Stomach (tissue), 8 donors: ENCODE measurements at regions not wholly inside any gene's neighbourhood (a gene's known extent, or its start where the extent isn't known, plus 50 kb on each side); places are given as distances from the start of the nearest gene placed in this dataset.

Experiments
- DNase-seq, 2 donors: peaks; one replicate each; pipeline versions ENCODE4 v3.0.0 to v3.0.0-alpha.2; 2013 to 2019
- H3K27ac ChIP-seq, 5 donors: fragments of 200-600 bp in 4 of 5; sonication (generic) in 4 of 5; one replicate each; pipeline ENCODE4 v1.5.1; 2013 to 2019; ENCODE audit warnings: mild to moderate bottlenecking in 1 of 5, moderate library complexity in 1 of 5
- H3K27me3 ChIP-seq, 3 donors: fragments of 200-600 bp; sonication (generic); one replicate each; pipeline ENCODE4 v1.5.1; 2017 to 2019; ENCODE audit warnings: mixed run types in 1 of 3
- H3K36me3 ChIP-seq, 4 donors: fragments of 200-600 bp; sonication (generic); 1 replicate in 3 of 4; 2 replicates in 1 of 4; pipeline ENCODE4 v1.5.1; 2016 to 2019
- H3K4me1 ChIP-seq, 4 donors: fragments of 200-600 bp; sonication (generic); one replicate each; pipeline ENCODE4 v1.5.1; 2016 to 2019
- H3K4me3 ChIP-seq, 4 donors: fragments of 200-600 bp; sonication (generic) in 3 of 4; one replicate each; pipeline ENCODE4 v1.5.1; 2016 to 2019; ENCODE audit warnings: mild to moderate bottlenecking in 1 of 4
- H3K9me3 ChIP-seq, 4 donors: fragments of 200-600 bp; sonication (generic); one replicate each; pipeline ENCODE4 v1.5.1; 2016 to 2019
- CTCF ChIP-seq, 7 experiments: fragments of 450-650 bp in 4 of 7; fragments of 200-600 bp in 3 of 7; sonication (generic) in 3 of 7; IDR thresholded peaks; one replicate each; pipeline ENCODE4 v1.5.1; 2016 to 2019; ENCODE audit warnings: antibody characterized with exemption in 7 of 7, control low read depth in 2 of 7, mild to moderate bottlenecking in 1 of 7
- EP300 ChIP-seq: sonication (generic); formaldehyde crosslinking; IDR thresholded peaks from one replicate; pipeline ENCODE4 v1.6.1; 2017; ENCODE audit warnings: antibody characterized with exemption
- POLR2A ChIP-seq, 4 donors: fragments of 450-650 bp; IDR thresholded peaks; one replicate each; pipeline ENCODE4 v1.6.1; 2016; ENCODE audit warnings: antibody characterized with exemption in 4 of 4, control low read depth in 2 of 4, mild to moderate bottlenecking in 1 of 4, moderate library complexity in 1 of 4
- POLR2AphosphoS5 ChIP-seq, 3 donors: sonication (generic); formaldehyde crosslinking; IDR thresholded peaks; one replicate each; pipeline ENCODE4 v1.6.1; 2016; ENCODE audit warnings: antibody characterized with exemption in 3 of 3
- WGBS, 5 donors: extraction: QIAGEN DNeasy Blood & Tissue Kit in 3 of 5; methylation state at CpG; one replicate each; pipeline versions ENCODE4 v1.1.5 to v1.1.7; 2013 to 2018; 5-methylcytosine and 5-hydroxymethylcytosine counted together
- intact Hi-C: fragments of 100-400 bp; cut with DNase I; formaldehyde crosslinking; loops from one replicate; pipeline ENCODE4 v1.15.1; 2023; ENCODE audit warnings: low total_unique reads
- donor health status: healthy with polysubstance abuse.
- donor health status: Bipolar disorder and iron deficiency.
- donor health status: healthy.

GRCh38 chr2:35337922-35338321 lies 1017.7 kb upstream of the CRIM1 start:
- Histone ChIP-seq H3K36me3 (no peaks in the 10 kb centered on the region), H3K4me1 (no peaks in the 10 kb centered on the region), H3K4me3 (no peak overlapping the region), H3K9me3 (peaks cover 0 to 20% (median 15%) of the 10 kb centered on the region in 4 donors), H3K27ac (no peak overlapping the region), H3K27me3 (no peaks in the 10 kb centered on the region)
- no peak for TF ChIP-seq POLR2AphosphoS5 (IDR thresholded peaks at IDR 0.05)
- no peak for TF ChIP-seq EP300
- no peak for TF ChIP-seq POLR2A (IDR thresholded peaks at IDR 0.05)
- TF ChIP-seq CTCF (IDR thresholded peaks at IDR 0.05) = no peak
- no peak for DNase-seq
- intact Hi-C loops = no loop called here
- 91 to 98% (median 98%) methylated on average over 2 of the region's 2 CpGs for WGBS, 5 donors

- no peaks in the 10 kb centered on the region for H3K27me3 ChIP-seq
- no peaks in the 10 kb centered on the region for H3K36me3 ChIP-seq
- intact Hi-C loops = no loop called here
- H3K27ac ChIP-seq = no peak overlapping the region
- no peak for DNase-seq
- H3K4me3 ChIP-seq = no peak overlapping the region
- H3K9me3 ChIP-seq = no peaks in the 10 kb centered on the region
- TF ChIP-seq CTCF (IDR thresholded peaks at IDR 0.05) (no peak), POLR2A (IDR thresholded peaks at IDR 0.05) (no peak), EP300 (no peak), POLR2AphosphoS5 (IDR thresholded peaks at IDR 0.05) (no peak)
- no peaks in the 10 kb centered on the region for H3K4me1 ChIP-seq
- WGBS, 5 donors = 30 to 70% (median 56%) methylated on average over 1 of the region's 1 CpG
Observed at GRCh38 chr2:35314049-35314448, 1041.5 kb upstream of the CRIM1 start.

- intact Hi-C loops = no loop called here
- WGBS, 5 donors = 79 to 88% (median 88%) methylated on average over 1 of the region's 1 CpG
Observed at GRCh38 chr2:35301369-35301768, 1054.2 kb upstream of the CRIM1 start.

GRCh38 chr2:35298493-35298892 lies 1057.1 kb upstream of the CRIM1 start:
- peak in 1 of 2 donors; percentile 68 for DNase-seq
- no peak overlapping the region for H3K4me3 ChIP-seq
- H3K9me3 ChIP-seq = no peaks in the 10 kb centered on the region
- no peaks in the 10 kb centered on the region for H3K27me3 ChIP-seq
- no peaks in the 10 kb centered on the region for H3K4me1 ChIP-seq
- 28 to 77% (median 58%) methylated on average over 4 of the region's 4 CpGs for WGBS, 5 donors
- H3K27ac ChIP-seq = no peak overlapping the region
- intact Hi-C loops = no loop called here
- H3K36me3 ChIP-seq = no peaks in the 10 kb centered on the region
- TF ChIP-seq EP300 (no peak), POLR2AphosphoS5 (IDR thresholded peaks at IDR 0.05) (no peak)

More at GRCh38 chr2:35301369-35301768, 1054.2 kb upstream of the CRIM1 start:
- Histone ChIP-seq H3K27ac (no peak overlapping the region), H3K4me3 (no peak overlapping the region), H3K9me3 (no peaks in the 10 kb centered on the region), H3K27me3 (no peaks in the 10 kb centered on the region), H3K36me3 (no peaks in the 10 kb centered on the region), H3K4me1 (no peaks in the 10 kb centered on the region)
- DNase-seq = no peak
- TF ChIP-seq CTCF (IDR thresholded peaks at IDR 0.05) = no peak

- H3K27ac ChIP-seq = no peak overlapping the region
- no peaks in the 10 kb centered on the region for H3K4me1 ChIP-seq
- no peaks in the 10 kb centered on the region for H3K27me3 ChIP-seq
- intact Hi-C loops = no loop called here
- TF ChIP-seq POLR2AphosphoS5 (IDR thresholded peaks at IDR 0.05) (no peak), EP300 (no peak), CTCF (IDR thresholded peaks at IDR 0.05) (no peak), POLR2A (IDR thresholded peaks at IDR 0.05) (no peak)
- no peak overlapping the region for H3K4me3 ChIP-seq
- DNase-seq = no peak
- H3K36me3 ChIP-seq = no peaks in the 10 kb centered on the region
- H3K9me3 ChIP-seq = no peaks in the 10 kb centered on the region
- 62 to 83% (median 68%) methylated on average over 4 of the region's 4 CpGs for WGBS, 5 donors
Observed at GRCh38 chr2:35297403-35297802, 1058.2 kb upstream of the CRIM1 start.
